H1 (cell line): ENCODE measurements at regions not wholly inside any gene's neighbourhood (a gene's known extent, or its start where the extent isn't known, plus 50 kb on each side); places are given as distances from the start of the nearest gene placed in this dataset.

Source experiments
- CTCF ChIA-PET: fragments of 300-600 bp; sonication (Branson Sonifier 250); formaldehyde crosslinking; loops from one replicate; lab custom pipeline; 2021; ENCODE audit not compliant: partially characterized antibody; lab: Charles Lee
- POLR2A ChIA-PET: fragments of 300-600 bp; sonication (Branson Sonifier 250); formaldehyde crosslinking; loops from one replicate; lab custom pipeline; 2021; ENCODE audit warnings: inconsistent platforms; ENCODE audit not compliant: partially characterized antibody; lab: Charles Lee
- DNase-seq, 2 experiments: peaks; one replicate each; pipeline versions ENCODE4 v3.0.0 to v3.0.0-alpha.2; 2010 to 2022; ENCODE audit warnings: low spot score in 2 of 2, low read depth in 1 of 2, mixed read lengths in 1 of 2
- FAIRE-seq: peaks from 2 replicates; lab custom pipeline; 2011; peaks lifted over from hg19 to GRCh38; lab: Jason Lieb, UNC
- H2AFZ ChIP-seq: 2 replicates; pipeline ENCODE4 v1.8.1; 2012; ENCODE audit warnings: low read length, inconsistent platforms
- H2AK5ac ChIP-seq: 2 replicates; pipeline ENCODE4 v1.6.1; 2013; ENCODE audit warnings: low read depth, low read length
- H2BK120ac ChIP-seq: replicated peaks from 2 replicates; pipeline ENCODE3; 2013; ENCODE audit warnings: low read depth, low read length, inconsistent platforms
- H2BK12ac ChIP-seq: 2 replicates; pipeline ENCODE4 v1.6.1; 2013; ENCODE audit warnings: low read depth, low read length
- H2BK15ac ChIP-seq: 2 replicates; pipeline ENCODE4 v1.6.1; 2013; ENCODE audit warnings: low read length
- H2BK20ac ChIP-seq: 2 replicates; pipeline ENCODE4 v1.6.1; 2013; ENCODE audit warnings: low read length
- H2BK5ac ChIP-seq: 2 replicates; pipeline ENCODE4 v1.6.1; 2013; ENCODE audit warnings: low read depth, low read length
- H3K14ac ChIP-seq: 2 replicates; pipeline ENCODE4 v1.6.1; 2013; ENCODE audit warnings: inconsistent platforms; ENCODE audit not compliant: insufficient read length
- H3K18ac ChIP-seq: 2 replicates; pipeline ENCODE4 v1.6.1; 2013; ENCODE audit warnings: low read length; ENCODE audit errors: extremely low read depth
- H3K23ac ChIP-seq: 2 replicates; pipeline ENCODE4 v1.6.1; 2013; ENCODE audit warnings: inconsistent platforms; ENCODE audit not compliant: insufficient read length
- H3K23me2 ChIP-seq: 2 replicates; pipeline ENCODE4 v1.6.1; 2013; ENCODE audit warnings: low read depth, low read length
- H3K27ac ChIP-seq: 2 replicates; pipeline ENCODE4 v1.6.1; 2011; ENCODE audit warnings: low read depth, low read length, inconsistent platforms
- H3K27me3 ChIP-seq, 4 experiments: replicated peaks in 1 of 4; 1 replicate in 1 of 4; 2 replicates in 3 of 4; pipeline versions ENCODE4 v1.6.1 to v1.8.1; 2011 to 2013; ENCODE audit warnings: low read length in 3 of 4, mild to moderate bottlenecking in 3 of 4, inconsistent platforms in 2 of 4, mixed read lengths in 2 of 4, moderate library complexity in 1 of 4; ENCODE audit not compliant: control insufficient read depth in 3 of 4, insufficient read depth in 3 of 4; ENCODE audit errors: extremely low read depth in 1 of 4
- H3K36me3 ChIP-seq, 4 experiments: 2 replicates each; pipeline versions ENCODE4 v1.6.1 to v1.8.1; 2011 to 2013; ENCODE audit warnings: mild to moderate bottlenecking in 4 of 4, low read length in 3 of 4, moderate library complexity in 2 of 4, control low read depth in 1 of 4, inconsistent platforms in 1 of 4; ENCODE audit not compliant: insufficient read depth in 4 of 4, control insufficient read depth in 2 of 4
- H3K4ac ChIP-seq: replicated peaks from 2 replicates; pipeline ENCODE3; 2013; ENCODE audit warnings: low read length, low read depth, mixed read lengths, inconsistent platforms; ENCODE audit not compliant: insufficient read length
- H3K4me1 ChIP-seq, 4 experiments: replicated peaks in 1 of 4; 1 replicate in 1 of 4; 2 replicates in 3 of 4; pipeline versions ENCODE4 v1.6.1 to v1.8.1; 2011 to 2013; ENCODE audit warnings: low read length in 3 of 4, inconsistent platforms in 2 of 4, mixed read lengths in 1 of 4; ENCODE audit not compliant: insufficient read depth in 4 of 4, control insufficient read depth in 3 of 4
- H3K4me2 ChIP-seq, 2 experiments: 2 replicates each; pipeline versions ENCODE4 v1.6.1 to v1.8.1; 2011 to 2013; ENCODE audit warnings: low read depth in 2 of 2, low read length in 2 of 2, control low read depth in 1 of 2, inconsistent platforms in 1 of 2, mild to moderate bottlenecking in 1 of 2; ENCODE audit not compliant: insufficient read depth in 1 of 2
- H3K4me3 ChIP-seq, 4 experiments: fragments of 200-600, 300-600 bp in 1 of 4; sonication (generic), shearing (Covaris generic), sonication (Bioruptor Twin) in 1 of 4; 2 replicates each; pipeline versions ENCODE4 v1.5.1 to v1.8.1; 2011 to 2016; ENCODE audit warnings: low read length in 4 of 4, low read depth in 3 of 4, control low read depth in 2 of 4, inconsistent platforms in 2 of 4, mild to moderate bottlenecking in 2 of 4, mixed read lengths in 1 of 4, moderate library complexity in 1 of 4; ENCODE audit not compliant: insufficient read depth in 2 of 4; ENCODE audit errors: extremely low read depth in 1 of 4
- H3K56ac ChIP-seq: replicated peaks from 2 replicates; pipeline ENCODE3; 2013; ENCODE audit warnings: low read depth, mild to moderate bottlenecking, mixed read lengths, low read length, inconsistent platforms; ENCODE audit not compliant: insufficient read length
- H3K79me1 ChIP-seq: 2 replicates; pipeline ENCODE4 v1.6.1; 2013; ENCODE audit warnings: low read depth, low read length, control low read depth
- H3K79me2 ChIP-seq, 2 experiments: 2 replicates each; pipeline versions ENCODE4 v1.6.1 to v1.8.1; 2012 to 2013; ENCODE audit warnings: low read length in 2 of 2, mild to moderate bottlenecking in 2 of 2, inconsistent platforms in 1 of 2; ENCODE audit not compliant: insufficient read depth in 2 of 2, control insufficient read depth in 1 of 2
- H3K9ac ChIP-seq, 4 experiments: replicated peaks in 1 of 4; 1 replicate in 1 of 4; 2 replicates in 3 of 4; pipeline versions ENCODE4 v1.6.1 to v1.8.1; 2011 to 2013; ENCODE audit warnings: low read depth in 3 of 4, low read length in 3 of 4, control low read depth in 2 of 4, mild to moderate bottlenecking in 2 of 4, moderate library complexity in 2 of 4, inconsistent platforms in 1 of 4; ENCODE audit errors: extremely low read depth in 1 of 4
- H3K9me3 ChIP-seq, 2 experiments: 2 replicates each; pipeline versions ENCODE4 v1.6.1 to v1.8.1; 2012 to 2013; ENCODE audit warnings: mild to moderate bottlenecking in 2 of 2, moderate library complexity in 2 of 2, control low read depth in 1 of 2, inconsistent platforms in 1 of 2, low read depth in 1 of 2, low read length in 1 of 2, mixed read lengths in 1 of 2; ENCODE audit not compliant: insufficient read depth in 2 of 2
- H4K20me1 ChIP-seq, 2 experiments: replicated peaks in 1 of 2; 2 replicates each; pipeline versions ENCODE3 to v1.8.1; 2011 to 2013; ENCODE audit warnings: inconsistent platforms in 2 of 2, low read length in 2 of 2, mild to moderate bottlenecking in 1 of 2; ENCODE audit not compliant: insufficient read depth in 2 of 2, control insufficient read depth in 1 of 2
- H4K5ac ChIP-seq: 2 replicates; pipeline ENCODE4 v1.6.1; 2013; ENCODE audit warnings: low read length, low read depth, mixed read lengths, inconsistent platforms; ENCODE audit not compliant: insufficient read length
- H4K8ac ChIP-seq: 2 replicates; pipeline ENCODE4 v1.8.0; 2013; ENCODE audit warnings: mild to moderate bottlenecking, moderate library complexity, low read length, inconsistent platforms; ENCODE audit not compliant: insufficient read depth; ENCODE audit errors: extremely low read depth
- H4K91ac ChIP-seq: replicated peaks from 2 replicates; pipeline ENCODE3; 2013; ENCODE audit warnings: low read length, mixed read lengths, inconsistent platforms; ENCODE audit not compliant: insufficient read length
- FOSL1 ChIP-seq: IDR thresholded peaks from 2 replicates; pipeline ENCODE4 v1.6.1; 2011; ENCODE audit warnings: mild to moderate bottlenecking, low read depth, low read length, moderate library complexity; ENCODE audit not compliant: insufficient read depth
- GABPA ChIP-seq: IDR thresholded peaks from 2 replicates; pipeline ENCODE4 v1.6.1; 2011; ENCODE audit warnings: mild to moderate bottlenecking, low read length, moderate library complexity, borderline replicate concordance; ENCODE audit not compliant: insufficient read depth
- SIRT6 ChIP-seq: IDR thresholded peaks from one replicate; pipeline ENCODE4 v1.7.1; 2012; ENCODE audit warnings: low read length, inconsistent platforms
- SUZ12 ChIP-seq: fragments of 200-600 bp; sonication (generic); IDR thresholded peaks from 2 replicates; pipeline ENCODE4 v1.6.1; 2012; ENCODE audit warnings: mild to moderate bottlenecking, inconsistent platforms, low read length, moderate library complexity, mixed read lengths
- TF ChIP-seq, protein P1 (sequence below), 3 experiments: IDR thresholded peaks; 1 replicate in 2 of 3; 2 replicates in 1 of 3; pipeline versions ENCODE4 v1.5.1 to v1.6.1; 2011; ENCODE audit warnings: low read length in 3 of 3, mild to moderate bottlenecking in 3 of 3, inconsistent platforms in 2 of 3, low read depth in 1 of 3, moderate library complexity in 1 of 3; ENCODE audit not compliant: insufficient read depth in 1 of 3; ENCODE audit errors: control extremely low read depth in 1 of 3

DNA sequence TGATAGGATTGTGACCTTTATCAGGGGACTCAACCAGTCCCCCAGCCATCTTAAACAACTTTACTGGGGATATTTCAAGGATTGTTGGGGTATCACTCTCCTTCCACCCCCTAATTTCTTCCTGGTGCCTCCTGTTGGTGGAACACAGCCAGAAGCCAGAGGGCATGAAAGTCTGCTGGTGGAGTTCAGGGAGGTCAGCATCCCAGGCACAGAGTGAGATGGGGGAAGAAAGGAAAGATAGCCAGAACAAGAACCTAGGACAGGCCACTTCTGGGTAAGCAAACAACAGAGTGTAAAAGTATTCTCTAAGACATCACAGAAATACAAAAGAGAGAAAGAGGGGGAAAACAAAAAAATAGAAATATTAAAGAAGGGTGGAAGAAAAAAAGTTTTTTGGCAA, 101.8 kb downstream of the SPRY2 start:
- Histone ChIP-seq H3K4me2 (no peak overlapping the region), H4K5ac (no peak overlapping the region), H2AK5ac (no peak overlapping the region), H4K8ac (no peak overlapping the region), H3K79me1 (no peaks in the 10 kb centered on the region), H2AFZ (no peak overlapping the region), H3K36me3 (no peaks in the 10 kb centered on the region), H3K18ac (no peak overlapping the region), H3K14ac (no peak overlapping the region), H2BK120ac (no peak overlapping the region), H3K9me3 (no peaks in the 10 kb centered on the region), H3K27me3 (no peaks in the 10 kb centered on the region), H2BK20ac (no peak overlapping the region), H3K23me2 (no peaks in the 10 kb centered on the region), H3K4me3 (no peak overlapping the region), H4K91ac (no peak overlapping the region), H3K79me2 (no peaks in the 10 kb centered on the region), H2BK12ac (no peak overlapping the region), H3K4me1 (no peaks in the 10 kb centered on the region), H3K9ac (no peak overlapping the region)
- no peak for DNase-seq
- POLR2A ChIA-PET = no interaction called here
- TF ChIP-seq SUZ12 (no peak), FOSL1 (no peak), GABPA (no peak), SIRT6 (no peak)
- TF ChIP-seq, protein P1, sequence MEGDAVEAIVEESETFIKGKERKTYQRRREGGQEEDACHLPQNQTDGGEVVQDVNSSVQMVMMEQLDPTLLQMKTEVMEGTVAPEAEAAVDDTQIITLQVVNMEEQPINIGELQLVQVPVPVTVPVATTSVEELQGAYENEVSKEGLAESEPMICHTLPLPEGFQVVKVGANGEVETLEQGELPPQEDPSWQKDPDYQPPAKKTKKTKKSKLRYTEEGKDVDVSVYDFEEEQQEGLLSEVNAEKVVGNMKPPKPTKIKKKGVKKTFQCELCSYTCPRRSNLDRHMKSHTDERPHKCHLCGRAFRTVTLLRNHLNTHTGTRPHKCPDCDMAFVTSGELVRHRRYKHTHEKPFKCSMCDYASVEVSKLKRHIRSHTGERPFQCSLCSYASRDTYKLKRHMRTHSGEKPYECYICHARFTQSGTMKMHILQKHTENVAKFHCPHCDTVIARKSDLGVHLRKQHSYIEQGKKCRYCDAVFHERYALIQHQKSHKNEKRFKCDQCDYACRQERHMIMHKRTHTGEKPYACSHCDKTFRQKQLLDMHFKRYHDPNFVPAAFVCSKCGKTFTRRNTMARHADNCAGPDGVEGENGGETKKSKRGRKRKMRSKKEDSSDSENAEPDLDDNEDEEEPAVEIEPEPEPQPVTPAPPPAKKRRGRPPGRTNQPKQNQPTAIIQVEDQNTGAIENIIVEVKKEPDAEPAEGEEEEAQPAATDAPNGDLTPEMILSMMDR (IDR thresholded peaks at IDR 0.05; ENCODE audit: control extremely low read depth in 1 of 3, insufficient read depth in 1 of 3, low read depth in 1 of 3, low read length in 3 of 3) = peak in 1 of 3 experiments; percentile 5; a peak in 1 of 4 replicates
- TF ChIP-seq, all 59 proteins: peak for 1
- Histone ChIP-seq H3K4ac (no peak overlapping the region), H2BK5ac (no peak overlapping the region), H3K56ac (no peak overlapping the region), H3K27ac (no peak overlapping the region), H3K23ac (no peak overlapping the region), H2BK15ac (no peak overlapping the region), H4K20me1 (no peaks in the 10 kb centered on the region)
- no peak for FAIRE-seq
- CTCF ChIA-PET = no interaction called here
